ENCODE measurements at regions not wholly inside any gene's neighbourhood (a gene's known extent, or its start where the extent isn't known, plus 50 kb on each side); places are given as distances from the start of the nearest gene placed in this dataset.
A peak's percentile ranks its signal among the peaks of the same experiment; 100 is the strongest.

DNA sequence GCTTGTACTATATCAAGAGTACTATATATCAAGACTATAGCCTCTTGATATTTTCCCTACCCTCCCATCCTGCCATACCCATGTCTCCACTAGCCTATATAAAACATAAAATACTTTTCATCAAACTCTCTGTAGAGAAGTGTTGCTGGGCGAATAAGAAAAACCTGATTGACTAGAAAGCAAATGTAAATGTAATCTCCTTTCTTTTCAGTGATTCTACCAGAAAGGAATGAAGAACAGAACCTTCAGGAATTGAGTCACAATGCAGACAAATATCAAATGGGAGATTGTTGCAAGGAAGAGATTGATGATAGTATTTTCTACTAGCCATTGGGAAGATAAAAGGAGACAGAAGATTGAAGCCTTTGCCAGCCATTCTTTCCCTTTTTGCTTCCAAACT is 89.2 kb downstream of the KCNRG start:
- peak; percentile 43 for FAIRE-seq

DNA sequence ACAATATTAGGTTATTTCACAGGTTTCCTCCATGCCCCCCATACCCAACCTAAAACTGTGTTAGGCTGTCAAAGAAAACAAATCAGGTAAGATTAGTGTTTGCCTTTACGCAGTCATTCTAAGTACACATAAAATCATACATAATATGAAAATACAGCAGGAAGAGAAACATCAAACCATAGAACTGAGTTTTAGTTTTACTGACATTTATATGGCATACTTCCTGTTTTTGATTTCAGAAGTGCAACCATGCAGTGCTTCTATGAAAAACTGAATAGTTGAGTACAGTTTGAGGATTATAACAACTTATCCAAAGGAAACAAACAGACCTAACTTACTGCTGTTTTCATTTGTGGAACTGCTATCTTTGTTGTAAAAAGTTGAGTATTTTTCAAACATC is 91.3 kb downstream of the KCNRG start:
- no peak for FAIRE-seq

DNA sequence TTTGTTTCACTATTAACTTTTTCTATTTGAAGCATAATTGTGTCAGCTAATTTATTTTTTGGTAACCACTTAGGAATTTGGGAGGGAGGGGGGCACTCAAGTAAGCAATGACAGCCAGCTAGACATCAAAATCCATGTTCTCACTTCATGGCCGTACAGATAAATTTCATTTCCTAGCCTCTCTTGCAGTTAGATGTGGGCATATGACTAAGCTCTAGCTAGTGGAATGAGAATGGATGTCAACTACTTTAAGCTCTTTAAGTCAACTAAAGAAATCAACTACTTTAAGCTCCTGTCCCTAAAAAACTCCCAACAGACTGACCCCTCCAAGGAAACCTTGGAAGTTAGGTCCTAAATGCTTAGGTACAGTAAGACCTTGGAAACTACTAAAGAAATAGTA is 92.0 kb downstream of the KCNRG start:
- FAIRE-seq: no peak

DNA sequence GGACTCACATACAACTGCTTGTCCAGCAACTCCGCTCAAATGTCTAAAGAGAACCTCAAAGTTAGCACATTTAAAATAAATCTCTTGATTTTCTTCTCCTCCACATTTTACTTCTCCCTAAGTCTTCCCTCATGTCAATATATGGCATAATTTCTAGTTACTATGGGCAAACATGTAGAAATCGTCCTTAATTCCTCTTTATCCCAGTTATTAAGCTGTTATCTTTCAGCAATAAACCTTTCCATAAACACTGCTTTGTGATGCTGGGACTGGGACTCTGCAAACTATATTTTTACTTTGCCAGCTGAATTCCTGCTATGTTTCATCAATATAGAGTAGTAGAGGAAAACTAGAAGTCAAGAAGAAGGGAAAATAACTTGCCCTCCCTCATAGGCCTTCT is 99.7 kb downstream of the KCNRG start:
- no peak for FAIRE-seq

DNA sequence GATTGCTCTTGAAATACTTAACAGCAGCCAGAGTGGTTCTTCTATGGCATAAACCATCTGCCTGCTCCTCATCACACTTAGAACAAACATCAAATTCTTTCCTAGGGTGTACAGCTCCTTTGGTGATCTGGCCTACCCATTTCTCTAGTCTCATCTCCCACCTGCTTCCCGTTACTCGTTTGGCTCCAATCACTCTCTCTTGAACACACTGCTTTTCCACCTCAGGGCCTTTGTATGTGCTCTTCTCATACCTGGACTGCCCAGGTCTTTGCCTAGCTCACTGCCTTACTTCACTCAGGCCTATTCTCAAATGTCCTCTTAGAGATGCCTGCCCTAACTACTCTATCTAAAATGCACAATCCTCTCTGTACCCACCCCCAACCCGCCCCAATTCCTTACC is 100.5 kb downstream of the KCNRG start:
- no peak for FAIRE-seq

DNA sequence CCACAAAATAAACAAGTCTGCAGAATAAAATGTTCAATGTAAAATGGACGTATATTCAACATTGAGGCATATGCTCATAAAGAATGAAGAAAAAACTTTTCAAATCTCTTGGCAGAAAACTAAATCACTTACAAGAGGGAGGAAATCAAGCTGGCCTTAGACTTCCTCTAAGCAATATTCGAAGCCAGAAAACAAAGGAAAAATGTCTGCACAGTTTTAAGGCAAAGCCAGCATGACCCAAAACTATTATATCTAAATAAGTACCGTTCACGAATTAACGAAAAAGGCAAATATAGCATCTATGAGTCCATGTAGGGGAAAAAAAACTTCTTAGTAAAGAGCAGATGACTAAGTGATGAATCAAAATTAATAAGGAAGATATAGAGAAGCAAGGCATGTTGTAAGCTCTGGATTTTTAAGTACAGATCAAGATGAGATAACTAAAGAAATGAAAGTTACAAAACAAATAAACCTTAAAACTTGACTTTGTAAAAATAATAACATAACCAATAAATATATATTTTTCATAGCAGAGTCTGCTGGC is 101.3 kb downstream of the KCNRG start:
- no peak for FAIRE-seq

DNA sequence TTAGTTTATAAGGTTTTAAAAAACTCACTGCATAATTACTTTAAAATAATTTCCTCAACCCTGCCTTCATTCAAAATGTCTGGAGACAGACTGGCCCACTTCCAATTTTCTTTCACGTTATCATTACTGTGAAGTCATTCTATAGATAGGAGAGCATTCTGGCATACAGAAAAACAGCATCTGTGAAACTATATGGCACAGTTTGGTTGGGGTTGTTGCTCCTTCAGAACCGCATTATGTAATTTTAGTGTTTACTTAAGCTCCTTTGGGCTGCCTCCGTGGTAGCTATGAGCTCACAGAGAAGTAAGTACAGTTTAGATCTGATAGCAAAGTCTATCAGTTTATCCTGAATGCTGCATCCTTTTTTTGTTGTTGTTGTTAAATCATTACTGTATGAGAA is 104.3 kb downstream of the KCNRG start:
- no peak for FAIRE-seq

DNA sequence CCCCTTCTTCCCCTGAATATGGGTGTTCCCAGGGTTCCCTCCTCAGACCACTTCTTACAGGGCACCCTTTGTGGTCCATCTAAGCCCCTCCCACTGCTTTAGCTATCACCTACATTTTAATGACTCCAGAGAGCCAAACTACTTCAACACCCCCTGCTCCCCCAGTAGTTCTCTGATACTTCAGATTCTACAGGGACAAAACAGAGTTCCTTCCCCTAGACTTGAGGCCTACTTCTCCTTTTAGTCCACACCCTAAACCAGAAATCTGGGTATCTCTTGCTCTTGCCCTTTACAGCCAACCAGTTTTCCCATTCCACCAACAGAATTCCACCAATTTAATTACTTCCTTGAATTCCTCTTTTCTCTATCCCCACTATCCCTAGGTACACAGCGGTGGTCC is 107.2 kb downstream of the KCNRG start:
- FAIRE-seq: no peak

DNA sequence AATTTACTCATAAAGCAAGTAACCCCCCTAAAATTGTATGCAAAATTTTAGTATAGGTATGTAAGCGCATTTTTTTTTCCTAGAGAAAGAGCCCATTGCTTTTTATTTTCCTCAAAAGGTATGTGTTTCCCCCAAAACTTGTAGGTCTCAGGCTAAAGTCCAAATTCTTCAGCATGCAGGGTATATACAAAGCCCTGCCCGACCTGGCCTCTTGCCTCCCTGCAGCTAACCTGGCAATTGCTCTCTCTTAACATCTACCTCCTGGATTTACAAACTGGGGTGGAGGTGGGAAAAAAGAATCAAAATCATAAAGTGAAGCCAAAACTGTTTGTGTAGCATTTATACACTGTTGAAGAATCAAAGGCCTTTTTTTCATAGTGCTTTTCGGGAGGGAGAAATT is 107.8 kb downstream of the KCNRG start:
- no peak for FAIRE-seq

DNA sequence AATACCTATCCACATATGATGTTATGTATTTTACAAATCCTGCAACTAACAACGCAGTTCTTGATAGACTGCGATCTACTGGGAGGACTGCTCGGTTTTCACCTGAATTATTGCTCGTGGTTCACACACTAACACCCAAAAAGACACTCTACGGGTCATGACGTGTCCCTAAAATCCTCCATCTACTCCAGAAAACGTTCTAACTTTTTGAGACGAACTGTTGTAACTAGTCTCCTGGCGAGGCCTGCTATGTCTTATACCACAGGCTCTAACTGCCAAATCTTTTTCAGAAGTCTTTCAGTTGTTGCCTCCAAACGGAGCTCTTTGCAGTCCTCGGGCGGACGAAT is 108.2 kb downstream of the KCNRG start:
- no peak for FAIRE-seq

DNA sequence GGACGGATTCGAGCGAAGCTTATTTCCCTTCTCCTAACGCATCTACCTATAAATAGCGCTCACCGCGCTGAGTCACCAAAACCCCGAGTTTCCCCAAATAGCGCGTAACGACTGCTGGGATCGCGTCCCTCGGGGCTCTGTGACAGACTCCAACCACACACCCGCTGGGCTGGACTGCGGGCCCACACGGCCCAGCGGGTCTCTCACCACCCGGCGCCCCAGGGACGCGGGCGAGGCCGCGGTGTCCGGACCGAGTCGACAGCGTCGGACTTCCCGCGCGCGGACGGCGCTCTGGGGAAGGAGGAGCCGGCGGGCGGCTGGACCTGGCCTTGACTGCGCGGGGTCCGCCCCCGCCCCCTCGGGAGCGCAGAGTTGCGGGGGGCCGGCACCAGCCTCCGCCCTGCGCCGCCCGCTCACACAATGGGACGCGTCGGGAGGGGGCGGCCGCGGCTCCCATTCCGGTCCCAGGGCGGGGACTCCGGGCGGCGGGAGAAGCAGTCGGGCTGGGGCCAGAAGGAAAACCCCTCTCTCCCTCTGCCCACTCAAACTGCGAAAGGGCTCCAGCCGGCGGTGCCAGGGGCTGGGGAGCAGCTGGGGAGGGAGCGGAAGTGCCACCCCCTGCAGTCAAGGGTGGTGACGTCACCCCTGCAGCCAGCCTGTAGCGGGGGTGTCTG is 108.8 kb downstream of the KCNRG start:
- FAIRE-seq: no peak

DNA sequence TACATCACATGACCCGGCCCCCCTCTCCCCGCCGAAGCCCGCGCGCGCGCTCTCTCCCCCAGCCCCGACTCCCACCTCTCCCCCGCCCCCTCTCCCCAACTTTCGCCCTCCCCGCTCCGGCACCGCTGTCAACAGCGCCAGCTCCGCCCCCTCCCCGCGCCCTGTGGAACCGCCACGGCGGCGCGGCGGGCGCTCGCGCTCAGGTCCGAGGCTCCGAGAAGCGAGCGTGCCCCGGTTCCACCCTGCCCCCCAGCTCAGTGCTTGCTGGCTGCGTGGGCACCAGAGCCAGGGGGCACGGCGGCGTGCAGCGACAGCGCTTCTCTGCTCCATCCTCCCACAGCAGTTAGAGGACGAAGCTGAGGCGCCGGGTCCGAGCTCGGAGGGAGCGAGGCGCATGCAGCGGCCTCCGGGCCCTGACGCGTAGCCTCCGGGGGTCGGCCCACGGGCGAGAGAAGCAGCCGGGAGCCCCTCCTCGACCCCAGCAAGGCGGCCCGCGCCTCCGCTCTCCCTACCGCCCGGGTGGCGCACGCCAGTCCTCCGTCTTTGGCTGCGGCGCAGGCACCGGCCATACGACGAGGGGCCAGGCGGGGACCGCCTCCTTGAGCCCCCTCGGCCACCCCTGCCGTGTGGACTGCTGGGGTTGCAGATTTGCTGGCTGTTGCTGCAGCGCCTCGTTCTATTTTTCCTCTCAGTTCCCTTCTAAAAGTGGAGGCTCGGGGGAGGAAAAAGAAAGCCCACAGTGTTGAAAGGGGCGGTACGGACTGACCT is 109.5 kb downstream of the KCNRG start:
- no peak for FAIRE-seq

DNA sequence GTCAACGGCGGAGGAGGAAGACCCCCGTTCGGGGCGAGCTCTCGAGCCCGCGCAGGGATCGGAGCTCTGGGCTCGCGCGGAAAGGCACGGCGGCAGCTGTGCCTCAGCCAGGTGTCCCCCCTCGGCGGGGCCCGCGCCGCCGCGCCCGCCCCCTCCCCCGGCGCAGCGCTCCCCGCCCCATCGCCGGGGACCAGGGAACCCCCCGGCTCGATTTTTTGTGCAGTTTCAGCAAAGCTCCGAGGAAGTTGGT is 110.0 kb downstream of the KCNRG start:
- no peak for FAIRE-seq

DNA sequence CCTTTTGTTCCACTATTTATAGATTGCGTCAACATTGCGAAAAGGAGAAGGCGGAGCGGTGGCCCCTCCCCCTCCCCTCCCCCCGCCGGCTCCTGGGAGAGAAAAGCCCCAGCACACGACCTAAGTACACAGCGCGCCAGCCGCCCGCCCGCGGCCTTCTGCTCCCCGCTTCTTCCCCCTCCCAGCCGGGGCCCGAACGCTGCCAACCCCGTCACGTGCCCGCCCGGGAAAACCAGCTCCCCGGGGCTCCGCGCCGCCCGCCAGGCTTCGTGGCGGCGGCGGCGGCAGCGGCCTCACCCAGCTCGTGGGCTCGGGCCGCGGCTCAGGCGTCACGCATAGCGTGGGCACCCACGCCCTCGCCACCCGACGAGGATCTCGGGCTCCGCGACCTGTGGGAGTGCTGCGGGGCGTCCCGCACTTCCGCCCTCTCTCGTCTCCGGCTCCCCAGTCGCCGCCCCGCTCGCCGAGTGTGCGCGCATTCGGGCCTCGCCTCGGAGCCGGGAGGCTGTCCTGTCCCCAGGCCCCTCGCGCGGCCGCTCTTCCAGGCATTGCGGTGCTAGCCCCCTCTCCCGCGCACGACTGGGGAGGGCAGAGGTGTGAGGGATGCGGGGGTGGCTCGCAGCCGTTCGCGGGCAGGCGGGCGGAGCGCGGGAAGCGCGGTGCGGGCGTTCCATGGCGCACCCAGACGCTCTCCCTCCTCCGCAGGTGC is 110.5 kb downstream of the KCNRG start:
- no peak for FAIRE-seq

DNA sequence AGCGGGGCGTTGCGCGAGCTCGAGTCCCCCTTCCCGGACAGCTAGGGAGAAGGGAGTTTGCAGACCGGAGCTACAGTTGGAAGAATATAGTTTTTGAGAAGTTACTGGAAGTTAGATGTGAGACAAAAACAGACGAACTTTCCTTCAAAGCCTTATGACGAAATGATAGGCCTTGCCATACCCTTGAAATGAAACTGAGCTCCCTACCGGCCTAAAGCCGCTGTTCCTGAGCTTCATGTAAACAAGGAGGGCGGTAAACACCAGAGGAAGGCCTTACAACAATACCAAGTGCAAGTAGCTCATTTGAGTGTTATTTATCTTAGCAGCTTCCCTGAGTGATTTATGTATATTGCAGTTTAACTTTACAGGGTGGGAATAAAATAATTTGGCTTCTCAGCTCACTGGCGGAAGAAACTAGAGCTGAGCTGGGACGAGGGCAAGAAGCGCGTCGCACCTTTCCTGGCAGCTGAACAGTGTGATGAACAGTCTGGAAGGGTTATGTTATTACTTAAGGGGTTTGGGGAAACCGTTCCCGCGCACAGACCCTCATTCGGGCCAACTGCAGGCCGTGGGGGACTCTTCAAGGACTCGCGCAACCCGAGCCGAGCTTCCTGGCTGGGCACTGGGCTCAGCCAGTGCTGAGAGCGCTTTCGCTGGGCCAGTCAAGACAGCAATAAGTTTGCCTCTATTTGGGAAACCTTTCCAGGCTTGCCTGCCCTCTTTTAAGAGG is 111.2 kb downstream of the KCNRG start:
- no peak for FAIRE-seq

DNA sequence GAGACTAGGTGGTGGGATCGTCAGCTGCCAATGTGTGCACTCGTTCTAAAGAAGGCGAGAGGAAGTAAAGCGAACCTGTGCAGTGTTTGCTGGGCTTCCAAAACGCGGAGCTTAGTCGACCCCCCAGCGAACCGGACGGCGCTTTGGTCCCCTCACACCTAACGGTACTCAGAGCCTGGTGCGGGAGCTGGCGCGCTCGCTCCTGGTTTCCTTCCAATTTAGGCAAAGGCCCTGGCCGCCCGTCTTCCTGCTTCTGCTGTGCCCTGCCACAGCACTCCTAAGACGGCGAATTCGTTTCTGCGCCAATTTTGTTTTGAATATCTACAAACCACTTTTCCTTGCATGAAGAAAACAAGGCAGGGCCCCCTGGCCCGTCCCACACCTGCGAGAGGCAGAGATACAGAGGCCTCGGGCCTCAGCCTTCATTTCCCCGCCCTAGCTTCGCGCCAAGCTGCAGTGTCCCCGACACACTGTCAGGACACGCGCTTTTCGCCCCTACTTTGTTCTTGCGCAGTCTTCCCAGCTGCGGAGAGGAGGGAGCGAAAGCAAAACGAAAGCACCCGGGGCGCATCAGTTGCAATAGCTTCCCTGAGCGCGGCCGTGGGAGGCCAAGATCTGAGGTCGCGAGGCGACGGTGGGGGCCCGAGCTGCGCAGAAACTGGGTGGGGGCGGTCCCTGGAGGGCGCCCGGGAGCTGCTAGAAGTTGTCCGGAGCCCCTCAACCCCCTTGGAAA is 111.9 kb downstream of the KCNRG start:
- no peak for FAIRE-seq

DNA sequence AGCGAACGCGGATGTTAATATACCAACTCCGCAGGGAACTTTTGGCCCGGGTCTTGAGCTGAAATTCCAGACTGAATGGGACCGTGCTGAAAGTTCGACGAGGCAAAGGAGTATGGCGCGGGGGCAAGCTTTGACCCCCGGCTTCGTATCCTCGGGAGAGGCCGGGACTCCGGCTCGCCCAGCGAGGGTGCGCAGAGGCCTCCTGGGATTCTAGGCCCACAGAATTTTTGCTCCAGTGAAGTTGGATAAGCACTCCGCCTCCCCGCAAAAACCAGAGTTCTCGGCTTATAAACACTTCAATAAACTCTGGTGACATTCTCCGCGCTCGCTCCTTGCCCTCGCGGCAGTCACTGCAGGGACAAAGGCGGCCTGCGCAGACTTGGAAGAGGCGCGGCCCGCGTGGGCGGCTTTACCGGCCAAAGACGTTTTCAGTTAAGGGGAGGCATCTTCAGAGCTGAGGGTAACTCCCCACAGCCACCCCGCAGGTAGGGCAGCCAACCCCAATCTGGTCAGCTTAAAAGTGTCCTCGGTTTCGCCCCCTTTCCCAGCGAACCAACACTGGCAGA is 112.6 kb downstream of the KCNRG start:
- FAIRE-seq: no peak

DNA sequence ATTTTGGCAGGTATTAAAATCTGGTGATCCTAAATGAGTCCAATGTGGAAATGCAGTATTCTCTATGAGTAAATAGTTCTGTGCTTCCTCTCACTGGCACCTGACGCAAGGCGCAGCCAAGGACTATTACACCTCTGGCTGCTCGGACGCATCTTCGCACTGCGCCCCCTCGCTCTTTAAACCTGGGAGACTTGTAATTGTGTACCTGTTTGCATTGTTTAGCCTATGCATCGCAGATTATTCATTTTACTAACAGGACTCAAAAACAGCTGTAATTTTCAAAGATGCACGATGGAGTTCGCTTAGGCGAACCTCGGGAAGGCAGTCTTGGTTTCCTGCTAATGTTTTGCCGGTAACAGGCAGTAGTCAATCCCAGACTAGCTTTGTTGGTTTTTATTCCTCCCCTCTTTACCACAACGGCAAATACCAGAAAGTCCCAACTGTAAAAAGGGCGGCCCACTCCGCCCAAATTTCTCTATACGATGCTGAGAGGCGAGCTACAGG is 113.2 kb downstream of the KCNRG start:
- FAIRE-seq: no peak

DNA sequence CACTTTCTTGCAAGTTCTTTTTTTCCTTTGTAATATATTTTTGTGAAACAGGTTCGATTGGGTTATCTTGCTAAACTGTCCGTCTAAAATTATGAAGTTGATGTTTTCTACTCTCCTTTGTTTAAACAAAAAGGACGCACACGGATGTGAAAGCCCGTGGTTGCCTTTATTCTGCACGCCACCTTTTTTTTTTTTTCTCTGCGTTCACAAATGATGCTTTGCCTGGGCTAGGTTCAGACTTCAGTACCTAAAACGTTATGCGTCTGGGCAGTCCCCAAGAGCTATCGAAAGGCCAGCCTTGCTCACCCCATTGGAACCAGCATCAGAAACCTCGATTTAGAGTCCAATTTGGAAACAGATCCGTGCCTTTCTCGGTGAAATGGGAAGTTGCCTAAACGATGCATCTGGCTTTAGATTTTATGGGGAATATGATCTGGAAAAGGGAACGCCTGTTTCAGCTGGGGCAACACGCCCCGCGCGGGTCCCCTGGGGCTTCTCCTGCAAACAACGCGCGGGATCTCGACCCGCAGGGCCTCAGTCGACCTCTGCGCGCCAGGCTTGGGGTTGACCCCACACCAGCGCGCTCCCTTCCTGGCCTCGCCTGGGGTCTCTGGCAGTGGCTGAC is 113.9 kb downstream of the KCNRG start:
- FAIRE-seq: no peak

DNA sequence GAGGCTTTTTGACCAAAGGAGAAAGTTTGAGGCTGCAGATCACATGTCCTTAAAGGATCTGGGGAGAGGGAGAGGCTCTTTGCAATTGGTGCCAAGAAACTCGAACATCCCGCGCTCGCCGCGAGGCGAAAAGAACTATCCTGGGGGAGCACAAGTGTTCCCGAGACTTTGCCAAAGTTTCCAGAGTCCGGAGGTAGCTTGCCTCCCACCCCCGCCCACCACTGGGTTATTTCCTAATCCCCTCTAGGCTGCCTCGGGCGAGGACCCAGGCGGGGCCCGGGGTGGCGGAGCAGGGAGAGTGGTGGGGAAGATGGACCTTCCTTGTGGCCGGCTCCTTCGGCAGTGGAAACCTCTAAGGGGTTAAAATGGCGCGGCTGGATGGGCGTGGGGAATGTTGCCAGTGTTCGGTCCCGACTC is 114.5 kb downstream of the KCNRG start:
- no peak for FAIRE-seq

DNA sequence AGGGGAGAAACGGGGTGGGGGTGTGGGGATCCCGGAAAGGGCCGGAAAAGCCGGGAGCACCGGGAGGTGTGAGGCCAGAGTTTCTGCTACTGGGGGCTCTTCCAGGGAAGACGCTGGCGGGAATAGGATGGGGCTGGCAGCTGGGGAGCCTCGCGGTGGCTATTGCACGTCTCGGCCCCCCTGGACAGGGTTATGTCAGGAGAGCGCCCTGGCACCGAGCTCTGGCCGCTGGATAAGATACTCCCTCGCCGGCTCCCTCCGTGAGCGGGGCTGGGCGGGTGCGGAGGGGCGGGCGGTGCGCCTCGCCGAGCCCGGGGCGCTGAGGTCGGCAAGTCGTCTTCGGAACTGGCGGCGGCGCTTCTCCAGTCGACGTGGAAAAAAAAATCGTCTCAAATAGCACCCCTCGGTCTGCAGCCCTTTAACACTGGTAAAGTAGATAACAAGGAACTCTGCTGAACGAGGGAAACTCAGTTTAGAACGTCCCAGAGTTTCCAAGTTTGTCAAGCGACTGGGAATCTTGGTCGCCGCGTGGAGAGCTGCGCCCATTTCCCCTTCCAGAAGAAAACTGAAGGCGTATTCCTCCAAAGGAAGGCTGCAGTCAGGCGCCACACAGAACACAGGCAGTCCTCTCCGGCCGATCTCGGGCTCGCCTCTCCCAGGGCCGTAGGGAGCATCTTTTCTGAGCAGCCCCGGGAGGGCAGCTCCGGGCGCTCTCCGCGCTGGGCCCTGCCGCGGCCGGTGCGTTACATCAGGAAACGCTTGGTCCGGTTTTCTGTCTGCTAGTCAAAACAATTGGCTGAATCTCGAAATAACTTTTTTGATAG is 115.1 kb downstream of the KCNRG start:
- no peak for FAIRE-seq
